ENCODE measurements at regions not wholly inside any gene's neighbourhood (a gene's known extent, or its start where the extent isn't known, plus 50 kb on each side); places are given as distances from the start of the nearest gene placed in this dataset.

DNA sequence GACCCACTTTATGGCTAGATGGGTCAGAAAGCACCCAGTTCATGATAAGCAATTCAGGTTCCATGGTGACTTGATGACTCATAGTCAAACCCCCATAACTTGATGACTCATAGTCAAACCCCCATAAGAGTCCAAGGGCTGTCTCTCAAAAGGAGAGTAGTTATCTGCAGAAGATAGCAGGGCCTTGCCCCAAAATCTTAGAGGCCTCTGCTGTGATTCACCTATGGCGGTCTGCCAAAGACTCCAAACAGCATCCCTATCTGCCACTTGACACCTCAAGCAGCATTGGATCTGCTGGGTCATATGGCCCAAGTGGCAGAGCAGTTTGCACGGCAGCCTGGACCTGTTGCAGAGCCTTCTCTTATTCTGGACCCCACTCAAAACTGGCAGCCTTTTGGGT, 395.2 kb upstream of the KIF2A start:
- no peak for DNase-seq (ENCODE audit: low read depth)

DNA sequence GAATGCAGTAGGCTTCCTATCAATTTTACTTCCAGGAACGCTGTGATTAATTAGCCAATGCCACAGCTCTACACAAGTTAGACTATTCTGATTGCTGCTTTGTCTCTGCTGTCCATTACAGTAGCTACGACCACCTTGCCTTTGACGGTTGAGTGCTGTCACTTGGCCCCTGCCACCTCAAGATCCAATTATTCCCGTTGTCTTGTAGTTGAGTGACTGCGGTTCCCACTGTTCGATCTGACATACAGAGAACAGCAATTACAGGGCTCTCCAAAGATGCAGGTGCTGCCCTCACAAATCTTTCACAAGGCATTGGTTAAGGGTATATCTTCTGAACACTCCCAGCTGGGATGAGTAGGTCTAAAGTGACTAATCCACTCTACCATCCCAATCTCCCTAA, 393.4 kb upstream of the KIF2A start:
- DNase-seq (ENCODE audit: low read depth): no peak

DNA sequence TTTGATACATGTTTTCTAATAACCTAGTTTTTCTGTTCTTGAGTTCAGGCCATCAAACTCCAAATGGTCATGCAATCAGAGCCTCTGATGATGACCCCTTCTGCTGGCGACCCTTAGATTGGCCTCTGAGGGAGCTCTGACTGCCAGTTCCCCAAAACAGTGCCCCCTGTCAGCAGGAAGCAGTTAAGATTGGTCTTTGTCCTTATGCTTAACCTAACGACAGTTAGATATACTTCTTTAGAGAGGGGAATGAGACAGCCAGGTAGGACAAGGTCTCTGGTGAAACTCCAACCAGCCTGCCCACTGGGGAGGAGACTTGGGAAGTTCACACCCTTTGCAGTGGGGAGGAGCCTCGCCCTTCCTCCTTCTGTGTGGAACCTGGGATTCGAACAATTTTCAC, 390.4 kb upstream of the KIF2A start:
- no peak for DNase-seq (ENCODE audit: low read depth)

DNA sequence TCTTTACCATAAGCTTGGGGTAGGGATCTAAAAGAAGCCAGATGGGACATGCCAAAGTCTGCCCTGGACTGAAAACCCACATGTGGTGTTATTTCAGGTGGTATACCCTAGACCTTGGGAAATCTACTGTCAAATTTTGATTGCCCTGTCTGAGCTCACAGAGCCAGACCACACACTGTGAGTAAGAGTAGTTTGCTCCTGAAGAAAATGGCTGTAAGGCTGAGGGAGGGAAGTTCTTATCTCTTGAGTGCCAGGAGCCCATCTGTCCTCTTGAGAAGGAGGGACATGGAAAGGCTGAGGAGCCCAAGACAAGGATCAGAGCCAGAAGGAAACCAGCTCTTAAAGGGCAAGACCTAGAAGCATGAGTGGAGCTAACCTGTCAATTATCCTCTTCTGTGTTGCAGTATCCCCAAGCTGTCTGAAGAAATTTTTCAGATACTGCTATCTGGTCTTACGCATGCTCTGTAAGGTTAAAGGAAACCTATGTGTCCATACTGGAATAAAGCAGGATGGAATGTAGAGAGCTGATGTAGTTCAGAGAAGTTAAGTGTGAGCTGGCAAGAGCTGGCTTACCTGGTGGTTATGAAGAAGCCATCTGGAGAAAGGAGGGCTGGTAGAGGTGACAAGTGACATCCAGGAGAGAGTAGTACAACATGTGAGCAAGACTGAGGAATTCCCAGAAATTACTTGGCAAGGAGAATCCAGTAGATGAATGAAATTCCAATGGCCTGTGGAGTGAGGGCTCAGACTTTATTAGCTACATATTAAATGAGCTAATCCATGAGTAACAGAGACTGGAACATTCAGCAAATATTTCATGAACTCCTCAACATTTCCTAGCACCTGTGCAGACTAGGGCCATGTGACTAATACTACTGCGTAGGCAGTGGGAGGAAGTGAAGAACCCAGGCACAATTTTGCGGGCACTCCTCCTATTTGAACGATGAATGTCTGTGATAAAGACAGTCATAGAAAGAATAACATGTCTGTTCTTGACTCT, 389.1 kb upstream of the KIF2A start:
- DNase-seq (ENCODE audit: low read depth): no peak

DNA sequence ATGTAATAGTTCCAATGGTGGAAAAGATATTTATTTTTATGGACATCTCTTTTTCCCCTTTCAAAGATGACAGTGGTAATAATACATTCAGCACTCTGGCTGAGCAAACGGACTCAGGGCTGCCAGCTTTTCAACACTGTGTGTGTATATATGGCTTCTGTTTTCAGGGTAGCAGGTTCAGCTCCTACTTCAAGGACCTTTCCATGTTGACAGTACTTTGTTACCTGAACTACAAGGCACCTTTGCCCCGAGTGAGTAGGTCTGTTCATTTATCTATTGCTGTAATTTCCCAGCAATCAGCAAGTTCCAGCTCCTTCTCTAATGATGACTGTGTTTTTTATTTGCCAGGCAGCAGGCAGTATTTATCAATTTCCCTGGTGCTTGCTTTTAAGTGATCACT, 387.4 kb upstream of the KIF2A start:
- no peak for DNase-seq (ENCODE audit: low read depth)

DNA sequence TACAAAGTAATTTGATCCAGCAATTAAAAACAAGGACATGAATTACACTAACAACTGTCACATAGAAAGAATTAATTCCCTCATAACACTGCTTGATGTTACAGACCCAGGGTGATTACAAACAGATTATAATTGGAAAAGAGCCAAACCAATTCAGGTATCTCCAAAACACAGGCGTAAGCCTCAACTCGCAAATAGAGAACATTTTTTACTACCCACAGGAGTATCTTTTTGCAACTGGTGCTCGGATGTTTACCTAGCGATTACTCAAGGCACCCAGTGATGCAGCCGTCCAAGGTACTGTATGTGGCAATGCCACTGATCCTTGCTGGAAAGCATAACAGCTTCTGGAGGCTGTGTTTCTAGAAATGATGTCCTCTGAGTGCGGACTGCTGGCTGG, 386.1 kb upstream of the KIF2A start:
- no peak for DNase-seq (ENCODE audit: low read depth)

DNA sequence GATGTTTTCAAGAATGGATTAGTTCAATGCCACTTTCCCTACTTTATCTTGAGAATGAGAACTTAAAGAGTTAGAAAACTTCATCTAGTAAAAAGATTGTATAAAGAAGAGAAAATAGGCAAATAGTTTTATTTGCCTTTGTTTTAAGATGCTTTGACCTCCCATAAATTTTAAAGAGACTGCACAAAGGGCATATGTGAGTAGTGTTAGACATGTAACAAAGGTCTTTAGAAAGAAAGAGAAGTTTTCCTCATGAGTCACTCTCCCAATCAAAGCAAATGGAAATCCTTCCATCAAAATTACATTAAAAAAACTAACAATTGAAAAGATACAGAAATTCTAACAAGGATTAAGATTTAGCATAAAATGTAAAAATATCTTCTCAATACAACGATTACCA, 381.8 kb upstream of the KIF2A start:
- DNase-seq (ENCODE audit: low read depth): no peak

DNA sequence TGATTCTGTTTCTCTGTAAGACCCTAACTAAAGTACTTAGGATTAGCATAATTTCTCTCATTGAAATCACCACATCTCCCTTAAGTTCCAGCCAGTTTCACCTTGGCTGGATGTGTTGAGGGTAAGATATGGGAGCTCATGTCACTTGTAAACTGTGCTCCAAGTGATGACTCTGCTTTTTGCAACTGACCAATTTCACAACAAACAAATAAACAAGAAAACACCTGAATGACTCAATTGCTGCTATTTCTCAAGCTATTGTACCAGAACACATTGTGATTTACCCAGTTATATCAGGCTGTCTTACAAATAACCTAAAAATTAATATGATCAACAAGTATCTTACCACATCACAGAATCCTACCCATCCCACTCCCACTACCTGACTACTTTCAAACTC, 379.1 kb upstream of the KIF2A start:
- no peak for DNase-seq (ENCODE audit: low read depth)

DNA sequence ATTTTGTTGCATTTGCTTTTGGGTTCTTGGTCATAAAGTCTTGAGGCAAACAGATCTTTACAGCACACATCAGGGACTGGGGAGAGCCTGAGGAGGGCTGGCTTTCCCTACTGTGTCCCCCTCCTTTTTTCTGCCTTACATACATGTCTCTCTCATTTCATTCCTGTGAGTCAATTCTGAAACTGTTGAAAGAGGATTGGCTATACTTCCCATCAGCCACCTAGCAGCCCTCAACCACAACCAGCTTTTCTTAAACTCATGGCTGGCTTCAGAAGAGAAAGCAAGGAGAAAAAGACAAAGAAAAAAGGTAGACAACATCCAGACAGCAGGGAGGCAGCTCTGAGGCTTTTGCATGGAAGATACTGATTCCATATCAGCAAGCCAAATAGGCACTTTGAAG, 374.8 kb upstream of the KIF2A start:
- no peak for DNase-seq (ENCODE audit: low read depth)

DNA sequence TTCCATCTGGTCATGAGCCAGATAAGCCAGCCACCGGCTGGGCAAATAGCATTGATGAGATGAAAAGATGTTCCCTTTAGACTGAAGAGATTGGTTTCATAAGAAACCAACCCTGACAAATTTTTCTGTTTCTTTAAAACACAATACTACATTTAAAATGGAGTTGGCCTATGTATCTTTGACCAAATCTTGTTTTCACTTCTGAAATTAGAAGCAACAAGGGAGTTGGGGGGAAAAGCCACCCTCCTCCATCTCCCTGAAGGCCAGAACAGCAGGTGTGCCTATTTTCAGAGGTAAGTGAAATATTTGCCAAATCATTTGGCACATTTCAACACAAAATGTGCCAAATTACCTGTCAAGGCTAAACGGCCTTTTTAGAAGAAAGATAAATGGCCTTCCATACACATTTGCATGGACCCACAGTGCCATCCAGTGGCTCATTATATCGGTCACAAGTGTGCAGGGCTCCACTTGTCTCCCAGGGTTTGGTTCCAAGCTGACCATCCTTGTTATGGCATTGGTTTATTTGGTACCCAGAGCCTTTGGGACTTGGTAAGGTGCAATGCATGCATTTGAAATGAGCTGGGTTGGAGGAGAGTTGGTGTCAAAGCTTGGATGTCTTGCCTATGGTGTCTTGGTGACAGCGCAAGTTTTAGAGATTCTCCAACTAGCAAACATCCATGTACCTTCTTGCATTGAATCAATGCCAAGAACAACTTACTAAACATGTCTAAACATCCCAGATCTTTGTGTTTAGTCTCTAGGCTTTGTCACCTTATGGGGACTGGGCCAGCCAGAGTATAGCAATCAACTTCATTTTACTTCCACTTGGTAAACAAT, 372.0 kb upstream of the KIF2A start:
- DNase-seq (ENCODE audit: low read depth): no peak

DNA sequence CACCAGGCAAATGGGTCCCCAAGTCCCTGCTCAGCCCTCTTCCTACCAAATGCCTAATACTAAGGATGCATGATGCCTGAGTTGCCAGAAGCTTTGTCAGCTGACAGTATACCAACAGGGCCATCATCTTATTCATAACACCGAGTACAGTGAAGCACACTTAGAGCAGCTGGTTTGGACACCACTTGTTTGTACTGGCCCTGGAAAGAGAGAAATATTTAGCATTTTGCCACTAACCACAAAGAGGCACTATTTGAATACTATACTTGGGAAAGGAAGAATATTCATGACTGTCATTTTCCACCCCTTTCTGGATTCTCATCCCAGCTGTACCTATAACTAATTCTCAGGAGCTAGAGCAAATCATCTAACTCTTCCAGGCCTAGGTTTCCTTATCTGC, 364.4 kb upstream of the KIF2A start:
- DNase-seq (ENCODE audit: low read depth): no peak

DNA sequence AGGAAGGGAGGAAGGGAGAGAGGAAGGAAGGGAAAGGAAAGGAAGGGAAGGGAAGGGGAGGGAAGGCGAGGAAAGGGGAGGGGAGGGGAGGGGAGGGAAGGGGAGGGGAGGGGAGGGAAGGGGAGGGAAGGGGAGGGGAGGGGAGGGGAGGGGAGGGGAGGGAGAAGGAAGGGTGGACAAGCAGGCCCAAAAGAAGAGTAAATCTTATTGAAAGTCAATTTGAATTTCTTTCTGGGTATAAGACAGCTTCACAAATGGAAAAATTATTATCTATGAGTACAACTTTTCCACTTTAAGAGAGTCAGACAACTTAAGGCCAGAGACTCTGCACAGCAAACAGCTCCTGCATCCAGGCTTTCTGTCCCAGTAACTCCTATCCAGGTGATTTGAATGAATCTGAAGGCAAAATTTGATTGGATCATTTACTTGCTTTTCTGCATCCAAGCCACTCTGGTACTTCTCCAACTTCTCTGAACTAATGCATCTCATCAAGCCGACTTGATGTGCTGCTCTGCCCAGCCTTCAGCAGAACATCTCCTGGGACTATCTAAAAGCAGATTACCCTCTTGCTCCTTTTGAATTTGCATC, 363.4 kb upstream of the KIF2A start:
- no peak for DNase-seq (ENCODE audit: low read depth)

DNA sequence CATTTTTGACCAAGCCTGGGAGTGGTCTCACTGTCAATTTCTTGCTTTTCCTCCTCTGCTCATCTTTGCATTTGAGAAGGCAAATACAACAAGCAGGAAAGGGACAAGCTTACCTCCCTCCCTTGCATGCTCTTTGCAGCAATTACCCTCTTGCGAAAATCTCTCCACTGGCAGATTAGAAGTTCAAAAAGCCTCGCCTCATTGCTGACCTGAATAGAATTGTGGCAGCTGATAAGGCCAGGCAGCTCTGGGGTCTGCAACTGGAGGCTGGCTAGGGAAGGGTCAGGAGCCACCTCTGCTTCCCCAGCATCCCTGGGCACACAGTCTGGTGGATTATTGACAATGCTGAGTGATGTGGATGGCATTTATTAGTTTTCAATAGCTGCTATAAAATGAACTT, 362.3 kb upstream of the KIF2A start:
- DNase-seq (ENCODE audit: low read depth): no peak

DNA sequence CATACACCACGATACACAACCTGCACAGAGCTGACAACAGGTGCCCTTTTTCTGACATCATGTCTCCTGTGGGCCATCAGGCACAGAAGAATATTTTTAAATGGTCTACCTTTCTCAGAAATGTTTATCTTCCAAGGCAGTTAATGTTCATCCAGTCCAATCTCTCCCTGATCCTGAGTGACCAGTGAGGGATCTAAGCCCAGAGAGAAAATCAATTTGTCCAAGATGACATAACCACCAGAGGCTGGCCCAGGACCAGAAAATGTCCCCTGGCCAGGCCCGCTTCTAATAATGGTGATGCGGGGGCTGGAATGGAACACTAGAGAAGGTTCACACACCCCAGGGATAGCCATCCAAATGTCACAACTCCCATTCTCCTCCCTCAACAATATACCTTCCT, 357.9 kb upstream of the KIF2A start:
- DNase-seq (ENCODE audit: low read depth): no peak

DNA sequence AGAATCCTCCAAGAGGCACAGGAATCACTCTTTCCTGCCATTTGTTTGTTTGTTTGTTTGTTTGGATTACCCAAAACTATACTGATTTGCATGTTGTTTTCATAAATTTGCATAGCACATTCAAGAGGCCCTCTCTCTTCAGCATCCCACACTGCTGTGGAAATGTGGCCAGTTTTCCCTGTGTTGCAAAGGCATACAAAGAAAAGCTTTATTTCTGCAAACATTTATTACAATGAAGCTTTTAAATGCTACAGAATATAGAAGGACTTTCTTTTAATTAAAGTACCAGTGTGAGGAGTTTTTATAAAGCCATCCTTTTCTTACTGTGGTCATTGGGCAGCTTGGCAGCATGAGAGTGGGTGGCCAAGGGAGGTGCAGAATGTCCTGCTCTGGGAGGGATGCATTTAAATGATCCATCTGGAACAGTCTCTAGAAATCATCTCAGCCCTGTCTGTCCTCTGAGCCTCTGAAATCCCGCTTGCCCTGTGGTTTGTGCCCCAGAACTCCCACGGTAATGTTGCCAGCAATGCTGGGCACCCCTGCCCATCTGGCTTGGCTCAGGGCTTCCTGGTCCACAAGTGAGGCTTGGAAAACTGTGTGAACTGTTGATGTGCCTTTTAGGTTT, 356.8 kb upstream of the KIF2A start:
- DNase-seq (ENCODE audit: low read depth): no peak

DNA sequence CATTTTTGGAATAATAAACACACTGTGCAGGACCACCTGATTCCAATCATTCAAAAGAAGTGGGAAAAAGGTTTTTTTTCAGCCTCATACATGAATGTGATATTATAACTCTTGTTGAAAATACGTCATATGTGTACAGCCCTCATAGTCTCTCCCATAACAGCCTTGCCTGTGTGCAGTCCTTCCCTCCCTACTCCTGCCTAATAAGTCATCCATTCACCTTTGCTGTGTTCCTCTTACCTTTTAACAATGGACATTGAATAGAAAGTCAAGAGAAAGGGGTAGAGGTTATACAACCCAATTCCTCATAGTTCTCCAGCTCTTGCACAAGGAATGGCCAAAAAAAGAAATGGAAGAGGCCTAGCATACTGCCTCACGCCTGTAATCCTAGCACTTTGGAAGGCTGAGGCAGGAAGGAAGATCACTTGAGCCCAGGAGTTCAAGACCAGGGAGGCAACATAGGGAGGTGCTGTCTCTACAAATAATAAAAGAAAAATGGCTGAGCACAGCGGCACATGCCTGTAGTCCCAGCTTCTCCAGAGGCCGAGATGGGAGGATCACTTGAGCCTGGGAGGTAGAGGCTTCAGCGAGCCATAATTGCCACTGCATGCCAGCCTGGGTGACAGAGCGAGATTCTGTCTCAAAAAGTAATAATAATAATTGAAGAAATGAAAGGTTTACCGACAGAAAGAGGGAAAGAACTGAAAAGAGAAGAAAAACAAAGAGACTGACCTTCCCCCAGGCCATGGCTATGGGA, 356.1 kb upstream of the KIF2A start:
- no peak for DNase-seq (ENCODE audit: low read depth)

DNA sequence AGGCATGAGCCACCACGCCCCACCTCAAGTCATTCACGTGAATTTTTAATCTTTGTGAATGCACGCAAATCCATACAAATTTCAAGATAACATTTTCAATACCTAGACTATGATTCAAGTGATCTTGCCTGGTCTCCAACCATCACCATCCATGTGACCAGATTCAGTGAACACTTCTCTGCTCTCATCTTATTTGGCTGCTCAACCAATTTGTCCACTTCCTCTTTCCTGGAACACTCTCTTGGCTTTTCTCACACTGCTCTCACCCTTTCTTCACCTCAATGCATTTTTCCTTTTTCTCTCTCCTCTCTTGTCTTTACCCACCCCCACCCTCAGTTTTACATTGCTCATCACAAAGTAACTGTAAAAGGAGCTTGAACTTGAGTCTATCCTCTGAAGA, 354.7 kb upstream of the KIF2A start:
- no peak for DNase-seq (ENCODE audit: low read depth)

DNA sequence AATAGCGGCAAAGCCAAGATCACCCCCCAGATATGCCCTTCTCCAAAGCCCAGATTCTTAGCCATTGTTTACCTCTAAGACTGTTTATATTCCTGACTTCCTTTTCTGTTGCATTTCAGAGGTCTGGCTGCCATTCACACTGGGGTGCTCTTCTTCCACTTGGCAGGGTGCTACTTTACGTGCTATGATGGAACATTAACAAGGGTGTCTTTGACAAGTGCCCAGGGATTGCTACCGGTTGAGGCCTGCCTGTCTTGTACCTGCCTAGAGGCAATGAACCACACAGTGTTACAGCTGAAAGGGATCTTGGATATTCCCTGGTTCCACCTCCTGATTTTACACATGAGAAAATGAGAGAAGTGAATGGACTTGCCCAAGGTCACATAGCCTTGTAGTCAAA, 352.1 kb upstream of the KIF2A start:
- DNase-seq (ENCODE audit: low read depth): no peak

DNA sequence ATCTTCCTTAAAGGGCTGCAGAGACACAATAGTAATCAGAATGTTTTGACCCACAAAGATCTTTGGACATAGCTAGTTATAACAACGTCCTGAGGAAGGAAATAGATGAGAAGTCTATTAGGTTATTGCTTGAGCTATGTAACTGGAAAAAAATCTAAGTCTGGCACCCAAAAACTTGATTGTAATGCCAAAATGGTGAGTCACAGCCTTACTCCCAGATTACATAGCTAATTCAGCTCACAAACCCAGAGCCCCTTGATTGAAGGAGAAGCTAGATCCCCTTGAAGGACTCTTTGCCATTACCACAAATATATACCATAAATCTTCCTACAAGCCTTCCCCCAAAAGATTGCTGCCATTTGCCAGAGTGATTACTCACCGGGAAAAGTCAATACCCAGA, 341.8 kb upstream of the KIF2A start:
- DNase-seq (ENCODE audit: low read depth): no peak

DNA sequence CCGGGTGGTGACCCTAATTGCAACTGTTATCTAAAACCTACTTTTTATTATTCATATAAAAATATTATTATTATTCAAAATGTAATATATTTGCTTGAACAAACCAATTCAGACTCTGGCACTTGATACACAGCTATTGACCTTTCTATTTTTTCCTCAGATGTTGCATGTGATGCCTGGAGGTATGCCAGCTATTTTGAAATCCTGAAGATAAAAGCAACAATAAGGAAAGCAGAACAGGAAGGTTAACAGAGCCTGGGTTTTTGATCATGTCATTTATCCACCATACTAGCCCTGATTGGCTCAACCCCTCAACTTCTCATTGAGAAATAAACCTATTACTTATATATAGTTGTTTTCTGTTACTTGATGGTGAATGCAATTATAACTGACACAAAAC, 340.9 kb upstream of the KIF2A start:
- no peak for DNase-seq (ENCODE audit: low read depth)

DNA sequence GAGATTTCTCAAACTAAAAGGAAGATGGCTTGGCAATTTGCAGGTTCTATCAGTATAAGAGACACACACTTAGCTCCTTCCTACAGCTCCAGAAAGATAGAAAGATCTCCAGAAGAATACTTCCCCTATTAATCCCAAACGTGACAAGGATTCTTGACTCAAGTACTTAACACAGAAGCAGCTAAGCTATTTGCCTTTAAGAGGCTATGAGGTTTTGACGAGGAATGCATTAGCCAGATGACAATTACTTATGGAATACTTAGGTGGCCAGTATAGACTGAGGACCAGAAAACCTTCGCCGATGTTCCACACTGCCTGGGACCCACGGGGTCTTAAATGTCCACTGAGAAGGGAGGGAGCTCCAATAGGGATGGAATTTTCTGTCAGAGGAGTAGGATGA, 340.5 kb upstream of the KIF2A start:
- no peak for DNase-seq (ENCODE audit: low read depth)
